WERI-Rb-1 (cell line): ENCODE measurements at regions not wholly inside any gene's neighbourhood (a gene's known extent, or its start where the extent isn't known, plus 50 kb on each side); places are given as distances from the start of the nearest gene placed in this dataset.
A peak's percentile ranks its signal among the peaks of the same experiment; 100 is the strongest.

ENCODE experiments used
- DNase-seq: peaks from one replicate; pipeline ENCODE4 v3.0.0-alpha.2; 2020
- H3K27ac ChIP-seq: fragments of 250-450 bp; sonication (Bioruptor Pico); 2 replicates; pipeline ENCODE4 v1.5.1; 2020; ENCODE audit warnings: mild to moderate bottlenecking, moderate library complexity
- H3K27me3 ChIP-seq: fragments of 250-450 bp; sonication (Bioruptor Pico); 2 replicates; pipeline ENCODE4 v1.5.1; 2021; ENCODE audit warnings: mild to moderate bottlenecking, low read depth, moderate library complexity; ENCODE audit not compliant: insufficient read depth, severe bottlenecking
- H3K36me3 ChIP-seq: fragments of 250-450 bp; sonication (Bioruptor Pico); 2 replicates; pipeline ENCODE4 v1.5.1; 2020; ENCODE audit warnings: mild to moderate bottlenecking, moderate library complexity
- H3K4me3 ChIP-seq: 2 replicates; pipeline ENCODE4 v1.5.1; 2011; ENCODE audit warnings: low read depth, mild to moderate bottlenecking, control low read depth, low read length
- H3K9me3 ChIP-seq: fragments of 250-450 bp; sonication (Bioruptor Pico); 2 replicates; pipeline ENCODE4 v1.5.1; 2021; ENCODE audit warnings: mild to moderate bottlenecking, moderate library complexity; ENCODE audit not compliant: severe bottlenecking
- CTCF ChIP-seq: IDR thresholded peaks from 2 replicates; pipeline ENCODE4 v1.5.1; 2011; ENCODE audit warnings: low read depth, mild to moderate bottlenecking, control low read depth, inconsistent platforms, low read length

- H3K36me3 ChIP-seq, result no peaks in the 10 kb centered on the region
- H3K27ac ChIP-seq, result 0 out of 2 replicates have a peak overlapping the region, but pooled peaks have one; percentile 18
- peak; percentile 33 for DNase-seq
- no peaks in the 10 kb centered on the region for H3K27me3 ChIP-seq
- H3K4me3 ChIP-seq, result no peak overlapping the region
- TF ChIP-seq CTCF, result 0 out of 2 replicates have a peak, but pooled peaks have one; percentile 13
- peaks cover 10% of the 10 kb centered on the region for H3K9me3 ChIP-seq
These were observed 100.2 kb upstream of the PRR23E start for GRCh38 chr3:127092776-127093175.

- Histone ChIP-seq H3K36me3 (no peaks in the 10 kb centered on the region), H3K27ac (no peak overlapping the region), H3K27me3 (no peaks in the 10 kb centered on the region), H3K4me3 (no peak overlapping the region), H3K9me3 (peaks cover 10% of the 10 kb centered on the region)
- no peak for TF ChIP-seq CTCF
- DNase-seq, result no peak
These were observed 99.6 kb upstream of the PRR23E start for GRCh38 chr3:127093312-127093711.

GRCh38 chr3:127095774-127096173 lies 97.2 kb upstream of the PRR23E start:
- no peaks in the 10 kb centered on the region for H3K27me3 ChIP-seq
- peaks cover 10% of the 10 kb centered on the region for H3K9me3 ChIP-seq
- no peak overlapping the region for H3K27ac ChIP-seq
- no peak for TF ChIP-seq CTCF
- no peak for DNase-seq
- H3K4me3 ChIP-seq, result no peak overlapping the region
- H3K36me3 ChIP-seq, result no peaks in the 10 kb centered on the region

GRCh38 chr3:127096256-127097071 lies 96.5 kb upstream of the PRR23E start:
- no peak for DNase-seq
- no peak for TF ChIP-seq CTCF
- Histone ChIP-seq H3K27me3 (no peaks in the 10 kb centered on the region), H3K27ac (peak overlapping the region; percentile 29), H3K36me3 (no peaks in the 10 kb centered on the region), H3K9me3 (peaks cover 10% of the 10 kb centered on the region), H3K4me3 (no peak overlapping the region)

GRCh38 chr3:127097072-127097405 lies 95.9 kb upstream of the PRR23E start:
- no peaks in the 10 kb centered on the region for H3K36me3 ChIP-seq
- no peaks in the 10 kb centered on the region for H3K27me3 ChIP-seq
- peak; percentile 72 for DNase-seq
- H3K9me3 ChIP-seq, result peaks cover 10% of the 10 kb centered on the region
- H3K4me3 ChIP-seq, result no peak overlapping the region
- peak overlapping the region; percentile 29 for H3K27ac ChIP-seq
- TF ChIP-seq CTCF, result no peak

- peaks cover 10% of the 10 kb centered on the region for H3K9me3 ChIP-seq
These were observed 95.5 kb upstream of the PRR23E start for GRCh38 chr3:127097481-127097880.

More at GRCh38 chr3:127097481-127097880, 95.5 kb upstream of the PRR23E start:
- no peak overlapping the region for H3K4me3 ChIP-seq
- no peaks in the 10 kb centered on the region for H3K36me3 ChIP-seq
- H3K27ac ChIP-seq, result peak overlapping the region; percentile 18
- TF ChIP-seq CTCF, result no peak
- DNase-seq, result no peak
- no peaks in the 10 kb centered on the region for H3K27me3 ChIP-seq
